Epithelial cell of esophagus (primary cell): ENCODE measurements at regions not wholly inside any gene's neighbourhood (a gene's known extent, or its start where the extent isn't known, plus 50 kb on each side); places are given as distances from the start of the nearest gene placed in this dataset.

Experiments
- DNase-seq: peaks from one replicate; pipeline ENCODE4 v3.0.0; 2010; ENCODE audit warnings: low read depth
- H3K4me3 ChIP-seq: 2 replicates; pipeline ENCODE4 v1.5.1; 2011; ENCODE audit warnings: mild to moderate bottlenecking, low read length, control low read depth
- TF ChIP-seq, protein P1 (sequence below): IDR thresholded peaks from 2 replicates; pipeline ENCODE4 v1.5.1; 2011; ENCODE audit warnings: low read depth, mild to moderate bottlenecking, low read length, control low read depth, inconsistent platforms; ENCODE audit not compliant: insufficient read depth; ENCODE audit errors: missing control alignments

DNA sequence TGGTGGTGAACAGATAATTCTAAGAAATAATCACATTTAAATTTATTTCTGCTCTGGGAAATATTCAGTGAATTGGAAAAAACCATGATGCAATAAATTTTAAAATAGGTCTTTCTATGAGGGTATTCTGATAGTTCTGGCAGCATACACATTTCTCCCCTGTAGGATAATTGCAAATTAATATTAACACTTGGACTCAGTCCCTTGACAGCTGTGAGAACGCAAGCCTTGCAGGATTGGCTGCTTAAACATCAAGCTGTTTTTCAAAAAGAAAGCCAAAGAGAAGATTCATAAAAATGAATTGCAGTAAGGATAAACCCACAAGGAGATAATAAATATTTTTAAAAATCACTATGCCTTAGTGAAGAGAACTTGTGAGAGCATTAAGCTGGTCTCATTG, 180.0 kb downstream of the MTRR start:
- H3K4me3 ChIP-seq, result no peak overlapping the region
- TF ChIP-seq, protein P1, sequence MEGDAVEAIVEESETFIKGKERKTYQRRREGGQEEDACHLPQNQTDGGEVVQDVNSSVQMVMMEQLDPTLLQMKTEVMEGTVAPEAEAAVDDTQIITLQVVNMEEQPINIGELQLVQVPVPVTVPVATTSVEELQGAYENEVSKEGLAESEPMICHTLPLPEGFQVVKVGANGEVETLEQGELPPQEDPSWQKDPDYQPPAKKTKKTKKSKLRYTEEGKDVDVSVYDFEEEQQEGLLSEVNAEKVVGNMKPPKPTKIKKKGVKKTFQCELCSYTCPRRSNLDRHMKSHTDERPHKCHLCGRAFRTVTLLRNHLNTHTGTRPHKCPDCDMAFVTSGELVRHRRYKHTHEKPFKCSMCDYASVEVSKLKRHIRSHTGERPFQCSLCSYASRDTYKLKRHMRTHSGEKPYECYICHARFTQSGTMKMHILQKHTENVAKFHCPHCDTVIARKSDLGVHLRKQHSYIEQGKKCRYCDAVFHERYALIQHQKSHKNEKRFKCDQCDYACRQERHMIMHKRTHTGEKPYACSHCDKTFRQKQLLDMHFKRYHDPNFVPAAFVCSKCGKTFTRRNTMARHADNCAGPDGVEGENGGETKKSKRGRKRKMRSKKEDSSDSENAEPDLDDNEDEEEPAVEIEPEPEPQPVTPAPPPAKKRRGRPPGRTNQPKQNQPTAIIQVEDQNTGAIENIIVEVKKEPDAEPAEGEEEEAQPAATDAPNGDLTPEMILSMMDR, result no peak

DNA sequence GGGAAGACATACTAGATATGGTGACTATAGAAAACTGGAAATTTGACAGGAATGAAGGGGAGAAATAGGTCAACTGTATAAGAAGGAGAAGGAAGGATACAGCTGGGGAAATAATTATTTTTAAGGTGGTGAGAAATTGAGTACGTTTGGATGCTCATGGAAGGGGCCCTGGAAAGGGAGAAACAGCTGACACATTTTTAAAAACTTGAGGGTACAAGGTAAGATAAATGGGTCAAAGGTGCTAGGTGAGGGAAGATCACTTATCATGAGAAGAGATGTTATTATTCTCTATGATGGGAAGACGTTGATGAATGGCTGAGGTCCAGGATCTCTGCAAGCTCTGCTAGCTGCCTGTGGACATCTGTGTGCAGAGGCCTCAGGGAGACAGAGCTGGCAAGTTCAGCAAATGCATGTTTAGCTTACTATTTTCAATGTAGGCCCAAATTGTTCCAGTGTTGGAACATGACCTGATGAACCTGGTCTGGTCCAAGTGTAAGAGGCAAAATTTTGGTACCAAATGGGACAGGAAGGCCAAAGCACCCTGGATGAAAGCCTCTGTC, 181.7 kb downstream of the MTRR start:
- no peak for DNase-seq
- TF ChIP-seq, protein P1, result no peak
- no peak overlapping the region for H3K4me3 ChIP-seq

More for the DNA sequence above, 180.0 kb downstream of the MTRR start:
- no peak for DNase-seq

DNA sequence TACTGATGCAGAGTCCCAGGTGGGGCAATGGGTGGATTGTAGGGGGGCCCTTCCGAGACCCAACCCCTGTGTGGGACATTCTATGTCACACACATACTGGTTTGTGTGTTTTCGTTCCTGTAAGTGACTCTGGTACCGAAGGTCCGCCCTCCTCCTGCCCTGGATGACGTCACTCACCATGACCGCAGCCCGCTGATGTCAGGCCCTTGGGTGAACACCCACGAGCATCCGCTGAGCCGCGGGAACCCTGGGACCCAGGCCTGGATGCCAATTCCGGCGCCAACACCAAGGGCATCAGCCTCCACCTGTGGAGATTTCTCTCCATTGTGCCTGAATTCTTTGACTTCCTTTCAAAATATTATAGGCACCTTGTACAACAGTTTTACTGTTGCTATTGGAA, 184.3 kb downstream of the MTRR start:
- H3K4me3 ChIP-seq, result no peak overlapping the region
- TF ChIP-seq, protein P1, result no peak
- no peak for DNase-seq

DNA sequence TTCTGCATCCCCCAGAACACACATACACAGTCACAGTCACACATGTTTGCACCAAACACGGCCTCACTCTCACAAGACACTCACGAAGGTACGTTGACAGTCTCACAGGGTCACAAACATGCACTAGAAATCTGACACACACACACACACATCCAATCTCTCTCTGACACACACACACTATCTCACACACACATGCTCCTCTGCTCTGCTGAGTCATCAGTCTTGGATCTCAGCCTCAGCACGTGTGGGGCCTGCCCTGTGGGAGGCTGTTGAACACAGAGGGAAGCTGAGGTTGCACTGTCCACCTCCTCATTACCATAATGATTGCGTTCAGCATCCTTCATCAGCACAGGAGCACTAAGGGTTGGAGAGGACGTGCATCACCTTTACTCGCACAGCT, 188.8 kb downstream of the MTRR start:
- TF ChIP-seq, protein P1, result no peak
- H3K4me3 ChIP-seq, result no peak overlapping the region
- DNase-seq, result no peak

DNA sequence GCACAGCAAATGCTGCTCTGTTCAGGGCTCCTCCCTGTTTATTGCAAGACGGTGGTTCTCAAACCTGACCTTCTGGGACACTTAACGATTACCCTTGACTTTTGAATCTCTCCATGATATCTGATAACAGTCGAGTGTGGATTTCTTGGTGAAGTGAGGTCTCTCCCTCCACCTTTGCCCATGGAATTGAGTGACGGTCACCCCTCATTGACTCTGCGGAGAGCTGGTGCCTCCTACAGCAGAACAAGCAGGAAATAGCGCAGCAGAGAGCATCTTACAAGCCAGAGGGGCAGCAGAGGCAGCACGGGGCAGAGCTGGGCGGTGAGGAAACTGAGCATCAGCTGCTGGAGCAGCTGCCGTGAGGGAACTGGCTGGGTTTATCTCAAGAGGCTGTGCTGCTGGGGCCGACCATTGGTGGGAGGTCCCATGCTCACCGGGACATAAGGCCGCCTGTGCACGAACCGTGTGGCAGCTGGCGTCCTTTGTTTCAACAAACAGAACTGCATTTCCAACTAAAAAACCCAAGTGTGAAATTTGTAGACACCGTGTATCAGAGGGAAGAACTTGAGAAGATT, 189.8 kb downstream of the MTRR start:
- no peak for DNase-seq
- TF ChIP-seq, protein P1, result no peak
- no peak overlapping the region for H3K4me3 ChIP-seq

DNA sequence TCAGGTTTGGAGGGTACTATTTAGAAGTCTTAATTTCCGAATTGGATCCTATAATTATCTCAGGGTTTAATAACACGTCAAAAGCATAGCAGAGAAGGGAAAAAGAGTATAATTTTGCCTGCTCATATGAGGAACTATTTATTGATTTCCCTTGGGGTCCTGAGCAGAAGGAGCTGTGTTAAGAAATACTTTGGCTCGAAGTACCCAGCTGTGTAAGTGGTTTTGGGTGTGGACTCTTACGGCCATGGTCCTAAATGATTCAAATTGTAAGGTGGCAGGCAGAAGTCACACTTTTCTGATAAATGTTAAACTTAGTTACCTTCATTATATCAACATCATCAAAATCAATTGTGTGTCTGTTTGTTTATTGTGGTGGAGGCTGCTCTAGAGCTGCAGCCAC, 190.4 kb downstream of the MTRR start:
- DNase-seq, result no peak

More for the DNA sequence above, 190.4 kb downstream of the MTRR start:
- TF ChIP-seq, protein P1, result no peak
- H3K4me3 ChIP-seq, result no peak overlapping the region
